Suprapubic skin (tissue), 3 donors: ENCODE measurements at regions not wholly inside any gene's neighbourhood (a gene's known extent, or its start where the extent isn't known, plus 50 kb on each side); places are given as distances from the start of the nearest gene placed in this dataset.

ENCODE experiments used
- CTCF ChIP-seq, 2 donors: fragments of 200-600 bp in 1 of 2; fragments of 450-650 bp in 1 of 2; sonication (generic) in 1 of 2; IDR thresholded peaks; one replicate each; pipeline ENCODE4 v1.5.1; 2016 to 2019; ENCODE audit warnings: antibody characterized with exemption in 2 of 2, mild to moderate bottlenecking in 1 of 2, moderate library complexity in 1 of 2
- EP300 ChIP-seq: sonication (generic); formaldehyde crosslinking; IDR thresholded peaks from one replicate; pipeline ENCODE4 v1.6.1; 2017; ENCODE audit warnings: antibody characterized with exemption
- POLR2A ChIP-seq, 2 donors: fragments of 450-650 bp; IDR thresholded peaks; one replicate each; pipeline ENCODE4 v1.6.1; 2017; ENCODE audit warnings: antibody characterized with exemption in 2 of 2, mild to moderate bottlenecking in 2 of 2, moderate library complexity in 2 of 2

GRCh38 chrX:69255441-69256290 is 90.4 kb upstream of the PJA1 start:
- TF ChIP-seq CTCF (IDR thresholded peaks at IDR 0.05): no peak
- TF ChIP-seq EP300: no peak
- TF ChIP-seq POLR2A (IDR thresholded peaks at IDR 0.05): no peak
